Stimulated activated CD8-positive, alpha-beta memory T cell treated with anti-CD3 and anti-CD28 coated beads, Interleukin-7, amount 100 ng/mL, for 48 hours (primary cell): ENCODE measurements at regions not wholly inside any gene's neighbourhood (a gene's known extent, or its start where the extent isn't known, plus 50 kb on each side); places are given as distances from the start of the nearest gene placed in this dataset.

Experiments
- DNase-seq, 2 donors: peaks; one replicate each; pipeline ENCODE4 v3.0.0-alpha.2; 2020; ENCODE audit warnings: low read depth in 1 of 2; ENCODE audit errors: extremely low read depth in 1 of 2

GRCh38 chr11:11141065-11141464 is 212.0 kb downstream of the CSNK2A3 start:
- no peak for DNase-seq

GRCh38 chr11:11140510-11140909 is 212.5 kb downstream of the CSNK2A3 start:
- DNase-seq = no peak

GRCh38 chr11:11137339-11137738 is 215.7 kb downstream of the CSNK2A3 start:
- DNase-seq = no peak

GRCh38 chr11:11135820-11136476 is 217.1 kb downstream of the CSNK2A3 start:
- DNase-seq = no peak

- DNase-seq = no peak
Observed at GRCh38 chr11:11129118-11129517, 223.9 kb downstream of the CSNK2A3 start.

- DNase-seq = no peak
Observed at GRCh38 chr11:11125618-11126017, 227.4 kb downstream of the CSNK2A3 start.

- DNase-seq = no peak
Observed at GRCh38 chr11:11122749-11123148, 230.3 kb downstream of the CSNK2A3 start.

- DNase-seq = no peak
Observed at GRCh38 chr11:11119917-11120316, 233.1 kb downstream of the CSNK2A3 start.

- no peak for DNase-seq
Observed at GRCh38 chr11:11117730-11118129, 235.3 kb downstream of the CSNK2A3 start.

- no peak for DNase-seq
Observed at GRCh38 chr11:11115475-11115874, 237.6 kb downstream of the CSNK2A3 start.

GRCh38 chr11:11113626-11114025 is 239.4 kb downstream of the CSNK2A3 start:
- no peak for DNase-seq

- DNase-seq = no peak
Observed at GRCh38 chr11:11108026-11108425, 245.0 kb downstream of the CSNK2A3 start.

GRCh38 chr11:11107076-11107723 is 245.8 kb downstream of the CSNK2A3 start:
- DNase-seq = no peak

- no peak for DNase-seq
Observed at GRCh38 chr11:11105361-11105760, 247.5 kb upstream of the ZBED5 start.

GRCh38 chr11:11095831-11096723 is 238.2 kb upstream of the ZBED5 start:
- DNase-seq = no peak

GRCh38 chr11:11090495-11090894 is 232.6 kb upstream of the ZBED5 start:
- DNase-seq = no peak

GRCh38 chr11:11089805-11090204 is 232.0 kb upstream of the ZBED5 start:
- DNase-seq = no peak

GRCh38 chr11:11086979-11087378 is 229.1 kb upstream of the ZBED5 start:
- DNase-seq = no peak

GRCh38 chr11:11085580-11085979 is 227.7 kb upstream of the ZBED5 start:
- no peak for DNase-seq

- no peak for DNase-seq
Observed at GRCh38 chr11:11084337-11084736, 226.5 kb upstream of the ZBED5 start.

- no peak for DNase-seq
Observed at GRCh38 chr11:11083441-11083840, 225.6 kb upstream of the ZBED5 start.

- DNase-seq = no peak
Observed at GRCh38 chr11:11082646-11083045, 224.8 kb upstream of the ZBED5 start.
